Parathyroid adenoma (tissue), 2 donors: ENCODE measurements at regions not wholly inside any gene's neighbourhood (a gene's known extent, or its start where the extent isn't known, plus 50 kb on each side); places are given as distances from the start of the nearest gene placed in this dataset.

Experiments used
- H2AFZ ChIP-seq: fragments of 300-600 bp; sonication (generic); one replicate; pipeline ENCODE4 v1.7.0; 2017; ENCODE audit warnings: antibody characterized with exemption, mild to moderate bottlenecking
- H3K27ac ChIP-seq: fragments of 300-600 bp; sonication (generic); one replicate; pipeline ENCODE4 v1.7.0; 2017
- H3K27me3 ChIP-seq: fragments of 300-600 bp; sonication (generic); one replicate; pipeline ENCODE4 v1.7.0; 2017; ENCODE audit warnings: low read length; ENCODE audit not compliant: control insufficient read depth, insufficient read depth
- H3K36me3 ChIP-seq: fragments of 300-600 bp; sonication (generic); one replicate; pipeline ENCODE4 v1.7.0; 2017; ENCODE audit warnings: low read length; ENCODE audit not compliant: control insufficient read depth, insufficient read depth
- H3K4me1 ChIP-seq: fragments of 300-600 bp; sonication (generic); one replicate; pipeline ENCODE4 v1.7.0; 2017; ENCODE audit warnings: control low read depth
- H3K4me2 ChIP-seq: fragments of 300-600 bp; sonication (generic); one replicate; pipeline ENCODE4 v1.7.0; 2017; ENCODE audit warnings: low read length
- H3K4me3 ChIP-seq: fragments of 300-600 bp; sonication (generic); one replicate; pipeline ENCODE4 v1.7.0; 2017; ENCODE audit warnings: low read depth, low read length
- H3K79me2 ChIP-seq: fragments of 300-600 bp; sonication (generic); one replicate; pipeline ENCODE4 v1.7.0; 2017; ENCODE audit warnings: control low read depth
- H3K9ac ChIP-seq: fragments of 300-600 bp; sonication (generic); one replicate; pipeline ENCODE4 v1.7.0; 2017; ENCODE audit warnings: mild to moderate bottlenecking
- H3K9me3 ChIP-seq: fragments of 300-600 bp; sonication (generic); one replicate; pipeline ENCODE4 v1.7.0; 2017; ENCODE audit warnings: low read length; ENCODE audit not compliant: control insufficient read depth
- TF ChIP-seq, protein P1 (sequence below): fragments of 300-600 bp; sonication (generic); IDR thresholded peaks from one replicate; pipeline ENCODE4 v1.7.0; 2017; ENCODE audit warnings: antibody characterized with exemption, mild to moderate bottlenecking
- donor health status: primary hyperparathyroidism.

DNA sequence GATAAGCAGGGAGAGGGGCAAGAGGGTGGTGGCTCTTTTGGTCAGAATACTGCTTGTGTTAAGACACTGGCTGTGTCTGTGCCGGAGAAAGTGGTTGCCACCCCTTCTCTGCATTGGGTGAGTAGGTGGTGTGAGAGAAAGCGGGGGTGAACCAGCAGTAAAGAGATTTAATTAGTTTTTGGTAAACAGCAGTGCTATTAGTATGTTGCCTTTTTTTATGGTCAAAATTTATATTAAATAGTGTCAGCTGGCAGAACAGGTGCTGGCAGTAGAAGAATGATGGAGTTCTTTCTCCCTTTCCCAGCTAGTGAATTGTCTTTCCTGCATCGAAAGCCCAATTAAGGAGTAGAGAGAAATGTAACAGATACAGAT, 181.6 kb downstream of the LARP7 start:
- TF ChIP-seq, protein P1, sequence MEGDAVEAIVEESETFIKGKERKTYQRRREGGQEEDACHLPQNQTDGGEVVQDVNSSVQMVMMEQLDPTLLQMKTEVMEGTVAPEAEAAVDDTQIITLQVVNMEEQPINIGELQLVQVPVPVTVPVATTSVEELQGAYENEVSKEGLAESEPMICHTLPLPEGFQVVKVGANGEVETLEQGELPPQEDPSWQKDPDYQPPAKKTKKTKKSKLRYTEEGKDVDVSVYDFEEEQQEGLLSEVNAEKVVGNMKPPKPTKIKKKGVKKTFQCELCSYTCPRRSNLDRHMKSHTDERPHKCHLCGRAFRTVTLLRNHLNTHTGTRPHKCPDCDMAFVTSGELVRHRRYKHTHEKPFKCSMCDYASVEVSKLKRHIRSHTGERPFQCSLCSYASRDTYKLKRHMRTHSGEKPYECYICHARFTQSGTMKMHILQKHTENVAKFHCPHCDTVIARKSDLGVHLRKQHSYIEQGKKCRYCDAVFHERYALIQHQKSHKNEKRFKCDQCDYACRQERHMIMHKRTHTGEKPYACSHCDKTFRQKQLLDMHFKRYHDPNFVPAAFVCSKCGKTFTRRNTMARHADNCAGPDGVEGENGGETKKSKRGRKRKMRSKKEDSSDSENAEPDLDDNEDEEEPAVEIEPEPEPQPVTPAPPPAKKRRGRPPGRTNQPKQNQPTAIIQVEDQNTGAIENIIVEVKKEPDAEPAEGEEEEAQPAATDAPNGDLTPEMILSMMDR = no peak
- Histone ChIP-seq H3K4me3 (no peak overlapping the region), H3K9ac (no peak overlapping the region), H3K27ac (no peak overlapping the region), H3K4me1 (no peaks in the 10 kb centered on the region), H2AFZ (peak overlapping the region; percentile 69), H3K36me3 (no peaks in the 10 kb centered on the region), H3K27me3 (no peaks in the 10 kb centered on the region), H3K9me3 (no peaks in the 10 kb centered on the region), H3K79me2 (no peaks in the 10 kb centered on the region), H3K4me2 (peak overlapping the region; percentile 65)

DNA sequence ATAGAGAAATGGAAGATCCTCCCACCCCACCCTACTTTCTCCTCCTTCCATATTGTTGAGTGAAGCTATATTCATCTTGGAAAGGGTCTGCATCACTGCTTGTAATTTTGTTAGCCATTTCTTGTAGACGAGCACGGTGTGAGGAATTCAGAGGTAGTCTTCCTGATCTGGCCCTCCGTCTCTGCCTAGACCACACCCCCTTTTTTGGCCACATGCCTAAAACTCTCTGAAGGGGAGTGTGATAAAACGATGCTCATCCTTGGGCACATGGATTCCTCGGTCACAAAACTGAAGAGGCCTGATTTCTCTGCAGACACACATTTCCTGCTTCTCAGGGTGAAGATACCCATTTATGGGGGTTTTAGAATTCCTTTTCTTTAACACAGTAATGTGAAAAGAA, 182.8 kb downstream of the LARP7 start:
- Histone ChIP-seq H3K4me3 (no peak overlapping the region), H3K9me3 (no peaks in the 10 kb centered on the region), H3K4me1 (no peaks in the 10 kb centered on the region), H3K27ac (no peak overlapping the region), H3K4me2 (no peak overlapping the region), H3K36me3 (no peaks in the 10 kb centered on the region), H2AFZ (no peak overlapping the region), H3K27me3 (no peaks in the 10 kb centered on the region), H3K79me2 (no peaks in the 10 kb centered on the region), H3K9ac (no peak overlapping the region)
- TF ChIP-seq, protein P1 = no peak

DNA sequence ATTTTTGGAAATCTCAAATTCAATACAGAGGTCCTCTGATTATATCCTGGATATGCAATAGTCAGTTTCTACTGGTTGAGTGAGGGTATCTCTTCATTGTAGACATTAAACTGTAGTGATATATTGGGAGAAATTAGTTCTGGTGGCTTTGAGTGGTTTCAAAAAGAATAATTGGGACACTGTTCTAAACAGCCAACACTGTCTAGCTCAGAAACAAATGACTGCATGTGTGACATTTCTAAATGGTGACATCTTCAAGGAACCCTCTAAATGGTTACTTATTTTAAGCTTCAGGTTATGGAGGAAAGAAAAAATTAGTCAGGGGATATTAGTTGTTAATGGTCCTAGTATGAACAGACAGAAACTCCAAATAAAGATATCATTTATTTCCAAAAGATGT, 186.2 kb downstream of the LARP7 start:
- no peak overlapping the region for H2AFZ ChIP-seq
- H3K4me2 ChIP-seq = no peak overlapping the region
- no peaks in the 10 kb centered on the region for H3K4me1 ChIP-seq
- H3K9me3 ChIP-seq = no peaks in the 10 kb centered on the region
- H3K27ac ChIP-seq = no peak overlapping the region
- H3K4me3 ChIP-seq = no peak overlapping the region
- H3K36me3 ChIP-seq = no peaks in the 10 kb centered on the region
- H3K27me3 ChIP-seq = no peaks in the 10 kb centered on the region
- H3K79me2 ChIP-seq = no peaks in the 10 kb centered on the region
- TF ChIP-seq, protein P1 = no peak
- H3K9ac ChIP-seq = no peak overlapping the region

DNA sequence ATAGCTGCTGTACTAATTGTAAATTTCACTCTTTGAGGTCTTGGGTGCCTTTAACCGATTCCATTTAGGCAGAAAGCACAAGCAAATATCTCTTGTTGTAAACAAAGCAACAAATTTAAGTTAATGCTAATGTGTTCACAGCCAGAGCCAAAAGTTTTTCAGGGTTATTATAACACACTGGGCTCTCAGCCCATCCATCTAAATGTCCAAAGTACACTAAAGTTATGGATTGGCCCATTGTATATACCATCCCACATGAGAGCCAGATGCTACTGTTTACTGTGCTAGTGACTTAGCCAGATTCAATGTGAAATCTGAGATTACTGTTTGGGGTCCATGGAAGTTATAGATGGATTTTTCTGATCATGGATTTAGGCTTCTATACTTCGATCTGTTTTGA, 186.7 kb downstream of the LARP7 start:
- Histone ChIP-seq H2AFZ (no peak overlapping the region), H3K4me2 (no peak overlapping the region), H3K79me2 (no peaks in the 10 kb centered on the region), H3K4me3 (no peak overlapping the region), H3K27me3 (no peaks in the 10 kb centered on the region), H3K9ac (no peak overlapping the region), H3K27ac (no peak overlapping the region), H3K4me1 (no peaks in the 10 kb centered on the region), H3K9me3 (no peaks in the 10 kb centered on the region), H3K36me3 (no peaks in the 10 kb centered on the region)
- TF ChIP-seq, protein P1 = no peak

DNA sequence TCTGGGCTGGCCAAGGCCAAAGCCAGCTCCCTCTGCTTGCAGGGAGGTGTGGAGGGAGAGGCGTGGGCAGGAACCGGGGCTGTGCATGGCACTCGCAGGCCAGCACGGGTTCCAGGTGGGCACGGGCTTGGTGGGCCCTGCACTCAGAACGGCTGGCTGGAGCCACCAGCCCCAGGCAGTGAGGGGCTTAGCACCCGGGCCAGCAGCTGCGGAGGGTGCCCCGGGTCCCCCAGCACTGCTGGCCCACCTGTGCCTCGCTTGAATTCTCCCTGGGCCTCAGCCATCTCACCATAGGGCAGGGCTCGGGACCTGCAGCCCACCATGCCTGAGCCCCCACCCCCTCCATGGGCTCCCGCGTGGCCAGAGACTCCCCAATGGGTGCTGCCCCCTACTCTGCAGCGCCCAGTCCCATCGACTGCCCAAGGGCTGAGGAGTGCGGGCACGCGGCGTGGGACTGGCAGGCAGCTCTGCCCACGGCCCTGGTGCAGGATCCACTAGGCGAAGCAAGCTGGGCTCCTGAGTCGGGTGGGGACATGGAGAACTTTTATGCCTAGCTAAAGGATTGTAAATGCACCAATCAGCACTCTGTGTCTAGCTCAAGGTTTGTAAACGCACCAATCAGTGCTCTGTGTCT, 193.9 kb downstream of the LARP7 start:
- H3K9ac ChIP-seq = no peak overlapping the region
- no peak overlapping the region for H3K27ac ChIP-seq
- H3K27me3 ChIP-seq = no peaks in the 10 kb centered on the region
- no peaks in the 10 kb centered on the region for H3K9me3 ChIP-seq
- no peaks in the 10 kb centered on the region for H3K36me3 ChIP-seq
- TF ChIP-seq, protein P1 = no peak
- H3K4me2 ChIP-seq = no peak overlapping the region
- H3K4me3 ChIP-seq = no peak overlapping the region
- no peaks in the 10 kb centered on the region for H3K79me2 ChIP-seq
- H2AFZ ChIP-seq = no peak overlapping the region
- no peaks in the 10 kb centered on the region for H3K4me1 ChIP-seq
